ENCODE measurements at regions not wholly inside any gene's neighbourhood (a gene's known extent, or its start where the extent isn't known, plus 50 kb on each side); places are given as distances from the start of the nearest gene placed in this dataset.
"Not testable (repeated sequence)": the region's sequence is repeated elsewhere in the genome, so short reads cannot be mapped to it uniquely, and the experiment has no call there.

DNA sequence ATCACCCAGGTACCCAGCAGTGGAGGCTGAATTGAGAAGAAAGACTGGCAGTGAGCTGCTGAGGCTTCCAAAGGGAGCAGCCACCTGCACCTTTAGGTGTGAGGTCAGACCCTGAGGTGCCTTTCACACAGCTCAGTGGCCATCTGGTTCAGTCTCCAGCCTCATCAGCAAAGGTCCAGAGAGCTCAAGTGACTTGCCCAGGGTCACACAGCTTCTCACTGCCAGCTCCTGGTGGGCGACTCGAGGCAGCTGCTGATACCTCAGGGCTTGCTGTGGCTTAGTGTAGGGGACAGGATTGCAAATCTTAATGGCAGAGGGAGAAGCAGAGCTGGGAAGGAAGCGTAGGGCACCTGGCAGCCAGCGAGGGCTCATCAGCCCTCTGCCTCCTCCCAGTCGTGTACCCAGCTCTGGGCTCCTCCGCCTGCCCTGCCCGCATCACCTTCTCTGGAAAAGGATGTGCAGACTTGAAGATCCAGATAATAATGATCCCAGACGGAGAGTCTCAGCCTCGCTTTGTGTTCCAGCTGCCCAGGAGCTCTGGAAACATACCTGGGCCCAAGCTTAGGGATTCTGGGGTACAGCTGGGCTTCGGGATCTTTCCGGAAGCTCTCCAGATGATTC, 165.3 kb upstream of the GSE1 start:
- no peak for DNase-seq

- peak; percentile 51 to 82 for DNase-seq
Measured at GRCh38 chr16:85448557-85449190, 164.4 kb upstream of the GSE1 start.

- DNase-seq = no peak
Measured at GRCh38 chr16:85449191-85449884, 163.8 kb upstream of the GSE1 start.

- DNase-seq = no peak
Measured at GRCh38 chr16:85449885-85450245, 163.3 kb upstream of the GSE1 start.

GRCh38 chr16:85451142-85451541, 162.0 kb upstream of the GSE1 start:
- not testable (repeated sequence) for DNase-seq

DNA sequence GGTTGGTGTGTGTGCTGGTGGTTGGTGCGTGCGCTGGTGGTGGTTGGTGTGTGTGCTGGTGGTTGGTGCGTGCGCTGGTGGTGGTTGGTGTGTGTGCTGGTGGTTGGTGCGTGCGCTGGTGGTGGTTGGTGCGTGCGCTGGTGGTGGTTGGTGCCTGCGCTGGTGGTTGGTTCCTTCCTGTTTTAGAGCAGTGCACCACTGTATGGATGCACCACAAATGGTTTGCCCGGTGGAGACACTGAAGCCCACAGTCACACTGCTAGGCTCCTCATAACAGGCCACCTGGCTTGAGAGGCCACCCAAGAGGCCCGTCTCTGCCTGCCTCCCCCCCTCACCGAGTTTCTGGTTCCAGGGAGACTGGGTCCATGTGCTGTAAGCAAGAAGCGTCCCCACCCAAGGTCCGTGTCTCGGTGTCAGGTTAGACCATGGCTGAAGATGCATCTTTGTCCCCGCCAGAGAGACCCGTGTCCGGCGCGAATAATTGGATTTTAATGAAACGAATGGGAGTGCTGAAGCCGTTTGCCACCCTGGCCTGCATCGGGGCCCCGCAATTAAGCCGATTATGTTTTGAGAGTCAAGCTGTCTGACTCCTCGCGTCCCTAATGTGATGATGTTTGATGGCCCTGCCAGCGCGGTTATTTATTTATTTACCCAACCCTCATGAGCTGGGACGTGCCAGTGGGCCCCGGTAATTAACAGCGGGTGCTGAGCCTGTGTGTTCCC, 161.3 kb upstream of the GSE1 start:
- DNase-seq = no peak

DNA sequence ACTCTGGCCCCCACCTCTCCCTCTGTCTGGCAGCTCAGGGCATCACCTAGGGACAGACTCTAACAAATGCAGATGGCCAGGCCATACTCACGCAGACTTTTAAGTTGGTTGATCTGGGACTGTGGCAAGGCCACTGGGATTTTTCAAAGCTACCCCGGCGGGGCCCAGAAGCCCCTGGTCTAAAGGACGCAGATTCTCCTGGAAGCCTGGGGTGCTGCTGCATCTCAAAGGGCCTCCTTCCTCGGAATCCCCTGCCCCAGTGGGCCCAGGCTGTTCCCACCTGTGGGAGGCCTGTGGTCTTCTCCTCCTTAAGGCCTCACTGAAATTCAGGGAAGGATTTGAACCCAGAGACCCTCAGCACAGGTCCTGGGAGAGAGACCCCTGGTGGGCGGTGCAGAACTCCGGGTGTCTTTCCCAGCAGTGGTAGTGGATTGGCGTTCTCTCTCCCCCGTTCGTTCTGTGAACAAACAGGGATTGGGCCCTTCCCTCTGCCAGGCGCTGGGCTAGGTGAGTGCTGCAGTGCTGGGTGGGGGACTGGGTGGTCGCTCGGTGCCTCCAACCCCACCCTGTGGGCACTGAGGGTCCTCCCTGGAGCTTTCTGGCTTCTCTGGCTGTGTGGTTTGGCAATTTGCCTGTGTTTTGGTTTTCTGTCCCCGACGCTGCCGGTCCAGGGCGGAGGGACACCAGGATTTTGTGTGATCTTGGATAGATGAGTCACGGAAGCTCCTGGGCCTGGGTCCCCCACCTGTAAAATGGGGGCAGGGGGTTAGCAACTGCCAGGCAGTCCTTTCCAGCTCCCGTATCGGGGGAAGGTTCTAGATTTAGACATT, 160.5 kb upstream of the GSE1 start:
- DNase-seq = no peak

DNA sequence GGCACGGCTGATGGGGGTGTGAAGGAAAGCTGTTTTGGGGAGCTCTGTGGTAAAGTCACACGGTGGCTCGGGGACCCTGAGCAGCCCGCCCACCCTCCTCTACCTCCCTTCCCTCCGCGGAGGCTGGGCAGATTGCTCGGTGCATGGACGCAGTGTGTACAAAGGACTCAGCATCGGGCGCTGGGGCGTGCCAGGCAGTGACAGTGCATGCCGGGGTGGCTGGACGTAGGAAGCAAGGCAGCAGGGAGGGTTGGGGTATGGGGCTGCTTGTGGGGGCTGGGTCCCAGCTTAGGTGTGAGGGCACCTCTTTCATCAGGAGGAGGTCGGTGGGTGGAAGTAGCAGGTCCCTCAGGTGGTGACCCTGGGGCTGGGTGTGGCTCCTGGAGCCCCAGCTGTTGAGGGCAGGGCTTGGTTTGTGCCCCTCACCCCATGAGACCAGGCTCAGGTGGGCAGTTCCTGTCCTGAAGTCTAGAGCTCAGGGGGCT, 159.9 kb upstream of the GSE1 start:
- no peak for DNase-seq

GRCh38 chr16:85453703-85454102, 159.4 kb upstream of the GSE1 start:
- DNase-seq = no peak

DNA sequence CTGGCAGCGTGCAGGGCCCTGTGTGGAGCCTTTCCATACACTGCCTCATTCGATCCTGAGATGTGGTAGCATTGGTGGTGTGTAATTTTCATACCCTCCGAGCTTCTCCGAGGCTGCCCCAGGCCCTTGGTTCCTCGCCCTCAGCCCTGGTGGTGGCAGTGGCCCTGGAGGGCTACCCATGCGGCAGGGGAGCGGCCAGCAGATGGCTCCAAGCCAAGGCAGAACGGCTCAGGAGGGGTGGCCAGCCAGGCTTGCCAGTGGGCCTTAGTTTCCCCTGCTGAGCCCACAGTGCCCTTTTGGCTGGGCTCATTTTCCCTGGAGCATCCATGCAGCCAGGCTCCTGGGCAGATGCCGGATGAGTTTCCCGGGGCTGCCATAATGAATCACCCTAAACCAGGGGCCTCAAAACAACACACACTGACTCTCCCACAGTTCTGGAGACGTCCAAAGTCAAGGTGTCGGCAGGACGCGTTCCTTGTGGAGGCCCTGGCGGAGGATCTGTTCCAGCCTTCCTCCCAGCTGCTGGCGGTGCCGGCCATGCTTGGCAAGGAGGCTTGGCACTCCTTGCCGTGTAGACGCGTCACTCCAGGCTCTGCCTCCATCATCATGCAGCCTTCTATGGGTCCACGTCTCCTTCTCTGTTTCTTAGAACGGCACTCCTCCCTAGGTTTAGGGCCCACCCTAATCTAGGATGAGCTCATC, 158.8 kb upstream of the GSE1 start:
- no peak for DNase-seq

- DNase-seq = no peak
Measured at GRCh38 chr16:85455534-85455933, 157.6 kb upstream of the GSE1 start.

DNA sequence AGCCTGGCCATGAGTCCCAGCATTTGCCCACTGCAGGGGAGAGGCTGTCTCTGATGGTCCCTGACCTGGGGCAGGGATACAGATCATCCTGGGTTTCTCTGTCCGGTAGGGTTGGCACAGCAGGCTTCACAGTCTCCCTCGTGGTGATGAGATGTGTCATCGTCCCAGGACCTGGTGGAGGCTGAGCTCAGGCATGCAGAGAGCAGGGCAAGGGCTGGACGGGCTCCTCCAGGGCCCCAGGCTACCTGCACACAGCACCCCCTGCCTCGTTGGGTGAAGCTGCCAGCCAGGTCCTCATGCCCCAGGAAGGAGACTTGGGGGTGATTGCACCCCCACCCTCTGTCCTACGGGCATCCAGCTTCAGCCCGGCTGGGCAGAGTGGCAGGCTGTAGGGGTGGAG, 155.8 kb upstream of the GSE1 start:
- DNase-seq = no peak

DNA sequence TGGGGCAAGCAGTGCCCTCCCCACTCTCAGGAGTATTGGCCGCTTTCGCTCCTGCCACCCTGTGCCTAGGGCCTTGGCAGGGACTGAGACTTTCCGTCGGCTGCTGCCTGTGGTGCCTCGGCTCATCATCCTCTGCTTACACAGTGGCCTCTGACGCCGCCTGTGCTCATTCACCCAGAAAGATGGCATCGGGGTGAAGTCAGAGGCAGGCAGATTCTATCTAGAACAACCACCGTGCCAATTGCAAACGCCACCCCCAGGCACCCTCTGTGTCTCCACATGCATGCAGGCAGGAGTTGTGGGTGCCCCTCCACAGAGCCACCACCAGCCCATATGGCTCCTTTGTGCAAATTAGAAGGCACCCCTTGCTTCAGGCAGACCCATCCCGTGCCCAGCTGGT, 154.2 kb upstream of the GSE1 start:
- DNase-seq = no peak

DNA sequence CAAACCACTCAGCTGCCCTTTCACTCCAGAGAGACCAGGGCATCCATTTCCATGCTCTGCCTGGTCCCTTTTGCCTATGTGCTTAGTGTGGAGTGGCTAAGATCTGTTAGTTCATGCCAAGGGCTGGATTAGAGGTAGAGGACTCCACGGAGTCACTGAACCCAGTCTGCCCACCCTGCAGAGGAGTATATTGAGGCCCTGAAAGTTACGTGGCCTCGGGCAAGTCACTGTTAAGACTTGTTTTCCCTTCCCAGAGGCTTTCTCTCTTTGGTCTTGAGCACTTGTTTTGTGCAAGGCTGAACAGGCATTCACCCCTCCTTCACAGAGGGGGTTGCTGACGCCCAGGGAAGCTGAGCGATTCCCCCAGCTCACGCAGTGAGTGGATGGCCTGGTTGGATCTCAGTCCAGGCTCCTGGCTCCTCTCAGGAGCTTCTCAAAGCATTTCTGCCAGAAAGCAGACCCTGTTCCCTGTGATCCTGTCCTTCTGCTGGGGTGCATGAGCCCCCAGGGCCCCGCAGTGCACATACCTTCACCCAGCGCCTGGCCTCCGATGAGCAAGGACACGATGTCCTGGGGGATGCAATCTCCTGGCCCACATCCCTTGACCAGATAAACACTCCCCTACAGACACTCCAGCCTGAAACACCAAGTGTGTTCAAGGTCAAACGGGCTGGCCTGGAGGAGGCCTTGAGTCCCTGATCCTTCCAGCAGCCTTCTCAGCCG, 153.4 kb upstream of the GSE1 start:
- no peak for DNase-seq

GRCh38 chr16:85460252-85461021, 152.7 kb upstream of the GSE1 start:
- peak in 1 of 2 experiments; percentile 42 for DNase-seq

GRCh38 chr16:85461022-85461813, 151.9 kb upstream of the GSE1 start:
- DNase-seq = peak; percentile 45 to 47

DNA sequence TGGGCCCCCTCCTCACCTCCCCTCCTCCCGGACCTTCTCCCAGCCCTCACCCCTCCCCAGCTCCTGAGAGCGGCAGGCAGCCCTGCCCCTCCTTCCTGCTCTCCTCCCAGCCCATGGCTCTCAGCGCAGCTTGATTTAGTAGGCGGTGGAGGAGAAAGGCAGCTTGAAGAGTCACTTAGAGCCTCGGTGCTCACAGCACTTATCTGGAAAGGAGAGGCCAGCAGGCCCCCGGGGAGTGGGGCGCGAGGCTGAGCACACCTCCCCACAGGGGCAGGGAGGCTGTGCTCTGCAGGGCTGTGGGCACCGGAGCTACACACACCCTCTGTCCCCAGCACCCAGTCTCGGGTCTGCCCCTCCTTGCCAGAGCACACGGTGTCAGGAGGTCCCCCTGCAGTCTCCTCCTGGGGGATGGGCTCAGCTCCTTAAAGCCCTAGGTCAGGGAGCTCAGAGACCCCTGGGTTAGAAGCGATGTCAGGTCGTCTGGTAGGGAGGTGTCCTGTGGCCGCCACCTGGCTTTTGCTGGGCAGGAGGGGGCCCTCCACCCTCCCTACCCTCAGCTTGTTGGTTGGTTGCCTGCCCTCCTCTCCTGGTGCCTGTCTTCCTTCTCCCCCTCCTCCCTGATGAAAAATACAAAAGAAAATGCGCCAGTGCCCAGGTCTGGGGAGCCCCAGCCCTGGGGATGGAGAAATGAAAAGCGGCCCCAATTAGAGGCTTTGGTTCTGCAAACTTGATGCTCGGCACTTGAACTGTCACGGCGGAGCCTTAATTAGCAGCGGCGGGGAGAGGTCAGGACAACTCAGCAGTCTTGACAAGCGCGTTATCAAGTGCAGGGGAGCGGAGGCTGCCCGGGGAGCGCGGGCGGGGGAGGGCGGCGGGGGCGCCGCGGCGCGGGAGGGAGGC, 151.1 kb upstream of the GSE1 start:
- DNase-seq = peak; percentile 83 to 84
